CD4-positive, alpha-beta T cell treated with Interleukin-15 for 1 hour (primary cell): ENCODE measurements at regions not wholly inside any gene's neighbourhood (a gene's known extent, or its start where the extent isn't known, plus 50 kb on each side); places are given as distances from the start of the nearest gene placed in this dataset.

Experiments used
- DNase-seq: peaks from one replicate; pipeline ENCODE4 v3.0.0-alpha.2; 2020

DNA sequence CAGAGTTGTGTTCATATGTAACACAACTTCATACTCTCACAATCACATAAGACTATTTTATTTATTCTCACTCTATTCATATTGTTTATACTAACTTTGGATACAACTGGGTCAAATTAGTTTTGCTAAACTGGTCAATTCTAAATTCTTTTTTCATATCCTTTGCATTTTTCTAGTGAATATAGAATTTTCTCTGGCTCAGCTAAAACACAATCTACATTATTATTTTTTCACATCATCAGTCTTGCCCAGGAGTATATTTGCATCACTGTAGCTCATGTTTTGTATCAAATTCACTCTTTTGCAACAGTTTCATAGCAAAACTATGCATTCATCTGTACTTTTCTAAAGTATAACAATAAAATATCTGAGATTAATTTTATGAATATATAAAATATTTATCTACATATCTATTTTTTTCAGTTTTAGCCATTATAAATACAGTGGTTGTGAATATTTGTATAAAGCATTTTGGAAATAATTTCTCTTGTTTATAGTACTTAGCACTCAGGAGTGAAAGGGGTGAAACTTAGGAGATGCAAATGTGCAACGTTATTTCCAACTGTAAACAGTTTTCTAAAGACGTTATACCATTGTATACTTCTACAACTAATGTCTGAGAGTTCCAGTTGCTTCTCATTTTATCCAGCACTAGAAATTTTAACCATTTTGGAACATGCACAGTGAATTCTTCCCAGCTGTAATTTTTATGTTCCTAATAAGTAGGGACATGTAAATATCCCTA is 854.6 kb downstream of the CBLN2 start:
- no peak for DNase-seq

DNA sequence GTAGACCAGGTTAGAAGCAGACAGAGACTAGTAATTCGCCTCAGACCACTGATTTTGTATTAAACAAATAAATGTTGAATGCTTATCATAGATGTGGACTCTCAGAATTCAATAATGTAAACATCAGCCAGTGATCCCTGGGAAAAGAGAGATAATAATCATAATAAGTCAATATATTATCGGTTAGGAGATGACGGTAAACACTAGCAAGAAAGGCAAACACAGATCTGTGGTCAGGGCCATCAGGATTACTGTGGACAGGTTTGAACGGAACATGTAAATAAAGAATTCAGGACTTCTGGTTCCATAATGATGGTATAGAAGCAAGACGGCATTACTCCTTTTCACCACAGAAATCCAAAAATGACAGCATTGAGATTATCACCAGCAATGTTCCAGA is 861.6 kb downstream of the CBLN2 start:
- no peak for DNase-seq

DNA sequence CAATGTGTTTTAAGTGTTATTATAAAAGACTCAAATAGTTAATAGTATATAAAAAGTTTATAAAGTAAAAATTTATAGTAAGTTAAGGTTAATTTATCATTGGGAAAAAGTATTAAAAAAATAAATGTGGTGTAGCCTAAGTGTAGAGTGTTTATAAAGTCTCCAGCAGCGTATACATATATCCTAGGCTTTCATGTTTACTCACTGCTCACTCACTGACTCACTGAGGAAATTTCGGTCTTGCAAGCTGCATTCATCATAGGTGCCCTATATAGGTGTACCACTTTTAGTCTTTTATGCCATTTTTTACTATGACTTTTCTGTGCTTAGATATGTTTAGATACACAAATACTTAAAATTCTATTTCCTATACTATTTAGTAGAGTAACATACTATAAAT is 866.0 kb downstream of the CBLN2 start:
- DNase-seq: no peak

DNA sequence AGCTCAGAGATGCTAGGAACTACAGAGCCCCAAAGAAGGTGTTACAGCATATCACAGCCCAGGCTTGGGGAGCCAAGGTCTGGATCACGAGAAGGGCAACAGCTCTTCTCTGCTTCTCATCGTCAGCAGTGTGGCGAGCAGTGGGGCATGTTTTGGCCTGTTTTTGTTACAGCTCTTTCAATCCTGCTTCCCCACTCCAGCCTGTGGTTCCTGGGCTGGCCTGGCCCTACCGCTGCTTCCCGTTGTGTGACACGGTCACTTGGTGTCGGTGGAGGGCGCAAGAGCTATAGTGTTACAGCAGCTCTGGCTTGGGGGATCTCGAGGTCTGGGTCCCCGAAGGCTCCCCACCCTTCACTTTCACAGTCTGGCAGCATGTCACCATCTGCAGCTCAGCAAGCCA is 870.2 kb downstream of the CBLN2 start:
- no peak for DNase-seq

DNA sequence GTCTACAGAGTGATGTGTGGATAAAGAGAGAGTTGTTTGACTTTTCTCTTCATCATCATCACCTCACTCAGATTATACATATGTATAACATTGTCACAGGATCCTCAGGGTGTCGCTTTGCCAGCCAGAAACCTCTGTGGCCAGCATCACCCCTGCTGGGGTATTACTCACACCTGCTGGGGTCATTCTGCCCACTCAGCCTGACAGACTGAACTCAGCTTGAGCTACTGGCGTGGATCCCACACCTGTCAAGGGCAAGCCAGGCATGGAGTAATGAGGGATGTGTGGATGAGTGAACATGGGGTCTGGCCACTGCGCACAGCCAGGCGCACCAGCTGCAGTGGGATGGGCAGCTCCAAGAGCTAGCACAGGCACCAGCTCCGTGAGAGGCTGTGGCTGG is 870.6 kb downstream of the CBLN2 start:
- no peak for DNase-seq

DNA sequence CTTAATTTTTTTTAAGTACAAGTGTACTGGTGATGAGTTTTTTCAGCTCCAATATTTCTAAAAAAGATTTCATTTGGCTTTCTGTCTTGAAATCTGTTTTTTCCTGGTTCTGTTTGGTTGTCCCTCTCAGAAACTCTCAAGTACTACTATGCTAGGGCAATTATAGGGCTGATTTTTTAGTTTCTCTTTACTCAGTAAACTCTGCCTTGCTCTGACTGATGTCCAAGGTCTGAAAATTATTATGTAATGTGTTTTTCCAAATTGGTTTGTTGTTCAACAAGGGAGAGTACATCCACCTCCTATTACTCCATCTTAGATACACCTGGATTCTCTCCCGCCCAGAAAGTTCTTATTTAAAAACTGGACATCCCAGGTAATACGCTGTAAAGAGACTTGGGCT is 877.7 kb downstream of the CBLN2 start:
- DNase-seq: no peak

DNA sequence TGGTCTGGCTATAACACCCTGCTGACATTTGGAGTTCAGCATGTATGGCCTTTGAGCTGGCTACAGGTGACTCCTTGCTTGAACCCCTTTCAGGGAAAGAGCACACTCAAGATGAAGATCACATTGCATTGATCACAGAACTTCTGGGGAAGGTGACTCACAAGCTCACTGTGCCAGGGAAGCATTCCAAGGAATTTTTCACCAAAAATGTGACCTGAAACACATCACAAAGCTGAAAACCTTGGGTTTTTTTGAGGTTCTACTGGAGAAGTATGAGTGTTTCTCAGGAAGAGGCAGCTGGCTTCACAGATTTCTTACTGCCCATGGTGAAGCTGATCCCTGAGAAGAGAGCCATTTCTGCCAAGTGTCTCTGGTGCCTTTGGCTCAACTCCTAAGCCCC is 879.0 kb downstream of the CBLN2 start:
- no peak for DNase-seq

DNA sequence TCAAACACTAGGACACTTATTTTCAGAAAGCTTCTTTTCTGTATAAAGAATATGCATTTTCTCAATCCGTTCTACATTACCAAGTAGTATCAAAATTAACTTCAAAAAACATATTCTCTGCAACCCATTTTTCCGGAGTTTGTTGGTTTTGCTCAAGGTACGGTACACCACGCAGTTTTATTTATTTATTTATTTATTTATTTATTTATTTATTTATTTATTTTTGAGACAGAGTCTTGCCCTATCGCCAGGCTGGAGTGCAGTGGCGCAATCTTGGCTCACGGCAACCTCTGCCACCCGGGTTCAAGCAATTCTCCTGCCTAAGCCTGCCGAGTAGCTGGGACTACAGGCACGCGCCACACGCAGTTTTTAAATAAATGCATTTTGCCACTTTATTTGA is 900.3 kb downstream of the CBLN2 start:
- DNase-seq: no peak

DNA sequence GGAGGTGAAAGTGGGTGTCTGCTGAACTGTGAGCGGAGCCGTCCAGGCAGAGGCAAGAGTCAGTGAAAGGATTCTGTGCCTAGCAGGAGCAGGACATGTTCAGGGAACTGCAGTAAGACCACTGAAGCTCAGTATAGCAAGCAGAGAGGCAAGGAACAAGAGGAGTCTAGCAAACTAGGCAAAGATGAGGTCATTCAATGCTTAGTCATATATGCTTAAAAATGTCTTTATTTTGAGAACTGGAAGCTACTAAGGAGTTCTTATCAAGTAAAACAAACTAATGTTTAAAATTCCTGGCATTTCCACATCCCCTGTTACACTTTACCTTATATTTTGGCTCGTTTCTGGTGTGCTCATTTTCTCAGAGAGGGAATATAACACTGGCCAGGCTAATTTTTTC is 913.4 kb downstream of the CBLN2 start:
- DNase-seq: no peak

DNA sequence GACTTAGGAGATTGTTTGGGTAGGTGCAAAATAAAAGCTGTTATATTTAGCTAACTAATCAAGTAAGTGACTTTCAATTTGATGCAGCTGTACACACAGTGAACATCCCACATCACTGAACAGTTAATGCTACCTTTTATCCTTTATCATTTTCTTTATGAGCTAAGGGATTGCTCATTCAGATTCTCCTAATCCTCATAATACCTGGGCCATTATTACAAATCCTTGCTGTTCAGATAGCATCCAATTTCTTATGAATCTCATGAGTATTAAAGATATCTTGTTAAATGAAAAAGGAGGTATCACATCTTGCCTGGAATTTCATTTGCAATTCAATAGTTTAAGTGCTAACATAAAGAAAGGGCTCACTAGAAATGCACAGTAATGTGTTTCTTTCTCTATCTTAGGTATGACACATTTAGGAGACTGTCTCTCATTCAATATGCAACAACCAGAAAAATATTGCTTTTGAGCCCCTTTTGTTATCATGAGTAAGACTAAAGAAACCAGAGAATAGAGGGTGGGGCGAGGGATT is 918.5 kb downstream of the CBLN2 start:
- no peak for DNase-seq

DNA sequence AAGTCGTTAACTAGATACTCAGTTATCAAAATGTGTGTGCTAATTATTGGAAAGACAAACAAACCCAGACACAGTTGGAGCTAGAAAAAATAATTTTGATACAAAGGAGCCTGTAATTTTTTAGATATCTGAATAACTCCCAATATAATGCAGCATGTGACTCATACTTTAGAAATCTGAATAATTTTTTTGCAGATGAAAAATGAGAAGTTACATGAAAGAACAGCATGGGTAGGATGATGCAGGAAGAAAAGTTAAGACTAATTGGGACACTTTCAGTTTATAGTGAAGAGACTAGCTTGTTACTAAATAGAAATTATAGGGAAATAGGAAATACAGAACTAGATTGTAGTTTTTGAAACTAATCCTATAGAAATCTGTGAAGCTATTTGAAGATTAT is 945.8 kb downstream of the CBLN2 start:
- no peak for DNase-seq

DNA sequence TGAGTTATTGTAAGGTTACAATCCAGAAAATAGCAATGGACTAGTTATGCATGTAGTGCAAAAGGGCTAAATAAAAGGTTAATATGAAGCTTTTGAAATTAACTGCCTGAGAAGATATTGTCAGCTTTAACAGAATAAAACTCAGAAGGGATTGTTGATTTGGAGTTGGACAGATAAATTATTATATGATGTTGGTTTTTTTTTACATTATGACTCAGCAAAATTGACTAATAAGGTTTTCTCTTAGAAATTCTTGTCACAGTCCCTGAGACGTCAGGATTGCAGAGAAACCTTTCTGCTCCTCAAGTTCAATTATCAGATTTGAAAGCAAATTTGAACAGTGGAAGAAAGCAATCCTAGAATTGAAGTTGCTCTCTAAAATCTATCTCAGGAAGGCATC is 946.9 kb downstream of the CBLN2 start:
- no peak for DNase-seq

DNA sequence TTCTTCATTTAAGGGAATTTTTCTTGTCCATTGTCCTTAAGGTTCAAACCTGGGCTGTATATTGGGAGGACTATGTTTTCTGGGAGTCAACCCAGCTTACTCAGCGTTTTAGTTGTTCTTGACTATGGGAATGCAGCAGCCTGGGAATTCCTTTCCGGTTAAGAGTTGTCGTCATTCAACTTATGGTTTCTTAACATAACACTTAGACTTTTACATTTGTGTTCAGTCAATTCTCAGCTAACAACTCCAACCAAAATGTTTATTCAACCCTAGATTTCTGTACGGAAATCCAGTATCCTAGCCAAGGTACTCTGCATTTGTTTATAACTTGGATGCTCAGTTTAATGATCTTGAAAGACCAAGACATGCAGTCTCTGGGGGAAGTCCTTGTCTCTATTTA is 960.9 kb downstream of the CBLN2 start:
- no peak for DNase-seq

DNA sequence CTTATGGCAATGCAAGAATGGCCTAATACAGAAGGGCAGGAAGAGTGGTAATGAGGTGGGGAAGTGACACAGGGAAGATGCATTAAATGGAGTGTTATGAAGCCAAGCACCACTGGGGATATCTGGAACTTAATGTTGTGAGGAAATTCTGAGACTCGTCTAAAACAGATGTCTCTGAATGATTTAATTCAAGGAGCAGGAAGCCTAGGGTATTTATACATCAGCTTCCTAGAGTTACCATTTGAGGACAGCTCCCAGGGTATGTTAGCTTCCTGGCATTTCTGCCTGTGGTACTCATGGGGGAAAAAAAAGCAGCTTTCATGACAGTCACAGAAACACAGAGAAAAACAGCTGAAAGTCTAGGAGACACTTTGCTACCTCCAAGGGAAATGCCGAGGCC is 989.5 kb downstream of the CBLN2 start:
- DNase-seq: no peak

DNA sequence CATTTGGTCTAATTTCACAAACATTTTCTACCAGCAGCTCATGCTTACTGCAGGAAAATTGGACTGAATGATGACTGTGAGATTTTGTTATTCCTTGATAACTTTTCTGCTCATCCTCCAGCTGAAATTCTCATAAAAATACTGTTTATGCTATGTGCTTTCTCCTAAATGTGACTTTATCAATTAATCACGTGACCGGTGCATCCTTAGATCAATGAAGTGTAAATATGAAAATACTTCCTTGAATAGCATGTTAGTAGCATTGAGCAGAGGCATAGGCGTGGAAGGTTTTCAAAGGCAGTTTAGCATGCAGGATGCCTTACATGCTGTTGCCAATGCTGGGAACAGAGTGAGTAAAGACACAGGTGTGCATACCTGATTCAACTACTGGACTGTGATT is 1002.5 kb downstream of the CBLN2 start:
- no peak for DNase-seq

DNA sequence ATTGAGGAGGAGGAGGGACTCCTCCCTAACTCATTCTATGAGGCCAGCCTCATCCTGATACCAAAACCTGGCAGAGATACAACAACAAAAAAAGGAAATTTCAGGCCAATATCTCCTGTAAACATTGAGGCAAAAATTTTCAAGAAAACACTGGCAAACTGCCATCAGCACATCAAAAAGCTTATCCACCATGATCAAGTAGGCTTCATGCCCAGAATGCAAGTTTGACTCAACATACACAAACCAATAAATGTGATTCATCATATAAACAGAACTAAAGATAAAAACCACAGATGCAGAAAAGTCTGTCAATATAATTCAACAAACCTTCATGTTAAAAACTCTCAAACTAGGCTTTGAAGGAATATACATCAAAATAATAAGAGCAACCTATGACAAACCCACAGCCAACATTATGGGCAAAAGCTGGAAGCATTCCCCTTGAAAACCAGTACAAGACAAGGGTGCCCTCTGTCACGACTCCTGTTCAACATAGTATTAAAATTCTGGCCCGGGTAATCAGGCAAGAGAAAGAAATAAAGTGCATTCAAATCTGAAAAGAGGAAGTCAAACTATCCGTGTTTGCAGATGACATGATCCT is 1014.3 kb downstream of the CBLN2 start:
- no peak for DNase-seq

DNA sequence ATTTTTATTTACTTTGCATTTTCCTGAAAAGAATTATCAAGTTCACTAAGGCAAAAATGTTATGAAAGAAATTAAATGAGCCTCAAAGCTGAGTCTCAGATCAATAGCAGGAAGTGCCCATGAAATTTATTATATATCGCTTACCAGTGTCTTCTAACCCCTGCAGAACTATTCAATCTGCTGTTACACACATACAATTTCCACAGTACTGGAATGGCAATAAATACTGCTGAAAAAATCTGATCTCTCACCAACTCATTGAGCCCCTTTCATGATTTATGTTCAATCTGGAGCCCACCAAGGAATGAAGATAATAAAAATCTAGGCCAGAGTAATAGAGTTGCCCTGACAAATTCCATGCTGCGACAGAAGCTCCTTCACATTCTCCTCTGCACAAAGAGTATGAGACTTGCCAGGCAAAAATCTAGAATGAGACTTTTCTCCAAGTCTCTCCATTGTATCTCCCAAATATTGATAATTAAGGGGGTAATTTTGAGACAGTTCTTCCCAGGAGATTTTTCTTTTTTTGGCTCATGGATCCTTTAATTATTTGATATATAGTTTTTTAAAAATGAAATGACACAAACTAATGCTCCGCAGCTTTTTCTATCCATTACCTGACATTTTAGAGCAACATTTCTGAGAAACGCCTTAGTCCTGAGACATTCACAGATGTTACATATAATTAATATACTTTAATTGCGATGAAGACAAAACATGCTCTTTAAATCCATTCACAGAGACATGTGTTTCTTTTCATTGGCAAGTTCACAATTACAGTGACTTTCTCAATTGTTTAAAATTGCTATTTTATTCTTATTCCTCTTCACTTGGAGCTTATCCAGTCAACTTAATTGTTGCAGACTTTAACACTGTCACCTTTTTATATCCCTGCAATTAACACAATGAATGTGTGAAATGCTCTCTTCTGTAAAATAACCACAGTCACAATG is 1020.4 kb downstream of the CBLN2 start:
- no peak for DNase-seq

DNA sequence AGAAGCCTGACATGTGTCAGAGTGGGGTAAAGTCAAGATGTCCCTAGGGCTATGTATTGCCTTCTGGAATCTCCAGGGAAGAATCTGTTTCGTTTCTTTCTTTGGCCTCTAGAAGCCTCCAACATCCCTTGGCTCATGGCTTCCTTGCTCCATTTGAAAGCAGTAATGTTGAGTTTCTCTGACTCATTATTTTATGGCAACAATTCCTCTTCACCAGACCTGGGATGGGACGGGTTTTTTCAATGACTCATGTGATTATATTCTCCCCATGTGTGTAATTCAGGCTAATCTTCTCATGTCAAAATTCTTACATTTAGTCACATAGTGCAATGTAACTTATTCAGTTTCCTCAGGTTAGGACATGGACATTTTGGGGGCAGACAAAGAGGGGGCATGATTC is 1038.6 kb downstream of the CBLN2 start:
- no peak for DNase-seq

DNA sequence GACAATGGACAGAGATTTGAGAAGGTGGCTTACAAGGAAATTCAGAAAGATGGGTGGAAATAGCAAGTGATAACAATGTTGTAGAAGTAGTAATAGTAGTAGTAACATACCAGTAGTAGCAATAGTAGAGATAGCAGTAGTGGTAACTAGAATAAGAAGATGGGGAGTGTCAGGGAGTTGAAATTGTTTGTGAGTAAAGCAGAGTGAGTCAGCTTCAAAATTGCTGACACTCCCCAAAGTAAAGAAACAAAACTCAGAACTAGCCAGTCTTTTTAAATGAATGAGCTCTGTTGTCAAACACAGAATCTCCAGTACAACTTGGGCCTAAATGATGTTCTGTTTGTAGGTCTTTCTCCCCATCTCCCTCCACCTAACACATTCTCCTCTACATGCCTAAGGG is 1040.9 kb downstream of the CBLN2 start:
- DNase-seq: no peak

DNA sequence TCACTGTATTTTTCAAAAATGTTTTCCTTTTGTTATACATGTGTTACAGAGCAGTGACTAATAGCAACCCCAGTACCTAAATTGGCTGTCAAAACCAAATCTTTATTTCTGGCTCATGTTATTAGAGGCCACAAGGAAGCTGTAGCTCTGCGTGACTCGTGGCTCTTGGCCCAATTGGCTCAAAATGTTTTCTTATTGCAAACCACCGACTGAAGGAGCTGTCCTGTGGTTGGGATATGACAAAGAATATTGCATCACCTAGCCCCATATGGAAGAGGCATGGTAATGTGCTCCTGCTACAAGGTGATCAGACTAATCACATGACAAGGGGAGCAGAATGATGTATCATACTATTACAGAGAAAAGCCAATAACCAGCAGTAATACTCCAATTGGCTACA is 1058.5 kb downstream of the CBLN2 start:
- no peak for DNase-seq

DNA sequence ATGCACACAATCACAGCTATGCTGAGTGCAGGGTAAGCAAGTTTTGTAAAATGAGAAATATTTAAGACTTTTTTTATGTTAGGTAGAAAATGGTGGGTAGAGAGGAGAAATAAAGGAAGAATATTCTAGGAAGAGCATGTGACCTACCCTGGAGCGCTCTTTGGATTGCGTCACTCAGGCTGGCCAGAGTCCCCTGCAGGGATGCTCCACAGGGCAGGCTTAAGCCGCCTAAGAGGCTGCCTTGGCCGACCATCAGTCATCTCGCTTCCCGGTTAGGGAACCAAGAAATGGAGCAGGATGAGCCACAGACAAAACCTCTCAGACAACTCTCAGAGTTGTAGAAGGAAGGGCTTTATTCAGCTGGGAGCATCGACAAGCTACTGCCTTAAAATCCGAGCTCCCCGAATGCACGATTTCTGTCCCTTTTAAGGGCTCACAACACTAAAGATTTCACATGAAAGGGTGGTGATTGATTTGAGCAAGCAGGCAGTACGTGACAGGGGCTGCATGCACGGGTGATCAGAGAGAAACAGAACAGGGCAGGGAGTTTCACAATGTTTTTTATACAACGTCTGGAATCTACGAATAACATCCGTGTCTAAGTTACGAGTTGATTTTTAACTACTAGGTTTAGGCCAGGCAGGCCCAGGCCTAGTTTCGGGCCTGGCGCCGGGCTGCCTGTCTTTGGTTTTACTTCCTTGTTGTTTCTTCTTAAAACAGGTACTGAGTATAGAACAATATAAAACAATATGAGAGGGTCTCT is 1072.0 kb downstream of the CBLN2 start:
- DNase-seq: no peak

DNA sequence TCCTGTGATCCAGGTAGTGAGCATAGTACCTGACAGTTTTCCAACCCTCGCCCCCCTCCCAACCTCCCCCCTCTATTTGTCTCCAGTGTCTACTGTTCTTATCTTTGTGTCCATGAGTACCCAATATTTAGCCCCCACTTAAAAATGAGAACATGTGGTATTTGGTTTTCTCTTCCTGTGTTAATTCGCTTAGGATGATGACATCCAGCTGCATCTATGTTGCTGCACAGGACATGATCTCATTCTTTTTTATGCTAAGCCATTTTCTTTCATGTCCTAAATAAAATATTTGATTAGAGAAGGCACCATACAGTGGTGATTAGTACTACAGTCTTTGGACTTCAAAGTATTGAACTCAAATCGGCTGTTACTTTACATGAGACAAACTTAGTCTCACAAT is 1087.9 kb downstream of the CBLN2 start:
- no peak for DNase-seq

DNA sequence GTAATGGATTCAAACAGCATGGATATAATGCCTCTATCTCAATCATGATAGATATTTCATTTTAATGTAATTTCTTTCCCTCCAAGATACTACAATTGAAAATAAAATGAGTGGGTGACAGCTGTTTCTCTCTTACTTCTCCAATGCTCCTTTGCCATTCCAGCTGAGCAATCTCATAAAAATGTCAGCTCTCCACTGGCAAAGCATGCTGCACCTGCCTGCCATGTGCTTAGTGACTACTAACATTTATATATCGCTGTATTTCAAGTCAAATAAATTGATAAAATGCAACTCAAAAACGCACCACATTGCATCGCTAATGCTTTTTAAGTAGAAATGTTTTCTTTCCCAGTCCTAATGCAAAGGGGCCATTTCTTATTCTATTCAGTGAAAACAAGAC is 1093.9 kb downstream of the CBLN2 start:
- no peak for DNase-seq
